GM12873 (cell line): ENCODE measurements at regions not wholly inside any gene's neighbourhood (a gene's known extent, or its start where the extent isn't known, plus 50 kb on each side); places are given as distances from the start of the nearest gene placed in this dataset.

Experiments used
- CTCF ChIP-seq: IDR thresholded peaks from 2 replicates; pipeline ENCODE4 v1.5.1; 2012; ENCODE audit warnings: low read depth, mild to moderate bottlenecking, moderate library complexity, low read length, control low read depth; ENCODE audit not compliant: insufficient read depth; ENCODE audit errors: missing control alignments

- TF ChIP-seq CTCF: no peak
Measured at GRCh38 chr9:87346061-87346665, 151.5 kb upstream of the DAPK1 start.

- TF ChIP-seq CTCF: no peak
Measured at GRCh38 chr9:87350915-87351314, 146.8 kb upstream of the DAPK1 start.

GRCh38 chr9:87353301-87353700 is 144.4 kb upstream of the DAPK1 start:
- no peak for TF ChIP-seq CTCF

DNA sequence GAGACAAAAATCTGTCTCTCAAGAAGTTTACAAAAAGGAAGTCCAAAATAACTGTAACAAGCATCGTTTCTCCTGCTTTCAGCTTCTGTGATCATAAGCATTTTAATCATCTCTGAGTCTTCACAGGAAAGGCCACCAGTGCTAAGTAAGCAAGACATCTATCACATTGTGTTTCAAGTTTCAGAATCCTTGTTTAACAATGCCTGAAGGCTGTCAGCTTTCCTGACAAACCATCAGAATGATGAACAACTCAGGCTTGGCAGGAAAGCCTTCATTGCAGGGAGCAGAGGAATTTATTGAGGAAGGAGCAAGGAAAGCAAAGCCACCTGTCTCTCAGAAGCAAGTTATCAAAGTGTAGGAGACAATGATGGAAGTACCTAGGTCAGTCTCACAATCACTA is 143.5 kb upstream of the DAPK1 start:
- TF ChIP-seq CTCF: no peak

DNA sequence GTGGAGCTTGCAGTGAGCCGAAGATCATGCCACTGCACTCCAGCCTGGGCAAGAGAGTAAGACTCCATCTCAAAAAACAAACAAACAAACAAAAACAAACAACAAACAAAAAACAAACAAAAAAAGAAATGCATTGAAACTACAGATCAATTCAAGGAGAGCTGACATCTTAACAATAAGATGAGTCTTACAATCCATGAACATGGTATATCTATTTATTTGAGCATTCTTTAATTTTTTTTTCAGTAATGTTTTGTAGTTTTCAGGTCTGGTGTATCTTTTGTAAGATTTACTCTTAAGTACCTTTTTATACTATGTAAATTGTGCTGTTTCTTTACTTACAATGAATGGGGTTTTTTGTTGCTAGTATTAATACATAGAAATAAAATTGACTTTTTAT is 140.1 kb upstream of the DAPK1 start:
- TF ChIP-seq CTCF: no peak

GRCh38 chr9:87359264-87359663 is 138.4 kb upstream of the DAPK1 start:
- TF ChIP-seq CTCF: no peak

DNA sequence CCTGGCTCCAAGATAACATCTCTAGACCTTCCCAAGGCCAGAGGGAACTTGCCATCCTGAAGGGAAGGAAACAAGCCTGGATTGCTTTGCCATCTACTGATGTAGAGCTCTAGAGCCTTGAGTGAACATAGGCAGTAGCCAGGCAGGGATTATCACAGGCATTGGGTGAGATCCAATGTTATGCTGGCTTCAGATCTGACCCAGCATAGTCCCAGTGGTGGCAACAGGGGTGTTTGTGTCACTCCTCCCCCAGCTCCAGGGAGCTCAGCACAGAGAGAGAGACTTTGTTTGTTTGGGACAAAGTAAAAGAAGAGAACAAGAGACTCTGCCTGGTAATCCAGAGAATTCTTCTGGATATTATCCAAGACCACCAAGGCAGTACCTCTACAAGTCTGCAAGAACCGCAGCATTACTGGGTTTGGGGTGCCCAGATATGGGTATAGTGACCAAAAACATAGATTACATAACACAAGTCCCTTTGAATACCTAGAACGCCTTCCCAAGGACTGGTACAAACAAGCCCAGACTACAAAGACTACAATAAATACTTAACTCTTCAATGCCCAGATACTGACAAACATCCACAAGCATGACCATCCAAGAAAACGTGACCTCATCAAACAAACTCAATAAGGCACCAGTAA is 137.6 kb upstream of the DAPK1 start:
- TF ChIP-seq CTCF: no peak
